GM21529 (cell line): ENCODE measurements at regions not wholly inside any gene's neighbourhood (a gene's known extent, or its start where the extent isn't known, plus 50 kb on each side); places are given as distances from the start of the nearest gene placed in this dataset.

Experiments
- ATAC-seq: cut with Tn5 transposase; IDR thresholded peaks from one replicate; pipeline ENCODE4 v1.9.1; 2021; ENCODE audit not compliant: unreplicated experiment

DNA sequence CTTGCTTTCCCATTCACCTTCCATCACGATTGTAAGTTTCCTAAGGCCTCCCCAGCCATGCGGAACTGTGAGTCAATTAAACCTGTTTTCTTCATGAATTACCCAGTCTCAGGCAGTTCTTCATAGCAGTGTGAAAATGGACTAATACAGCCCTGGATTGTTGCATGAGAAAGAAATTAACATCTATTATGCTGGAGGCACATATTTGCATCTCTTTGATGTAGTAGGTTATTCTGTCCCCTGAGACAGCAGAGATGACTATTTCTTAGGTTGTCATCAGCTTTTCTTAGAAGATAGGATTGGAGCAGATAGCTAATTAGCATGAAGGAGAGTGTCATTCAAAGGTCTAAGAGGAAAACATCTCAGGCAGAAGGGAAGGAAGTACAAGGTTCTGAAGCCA lies 166.2 kb downstream of the OMA1 start:
- no peak for ATAC-seq

DNA sequence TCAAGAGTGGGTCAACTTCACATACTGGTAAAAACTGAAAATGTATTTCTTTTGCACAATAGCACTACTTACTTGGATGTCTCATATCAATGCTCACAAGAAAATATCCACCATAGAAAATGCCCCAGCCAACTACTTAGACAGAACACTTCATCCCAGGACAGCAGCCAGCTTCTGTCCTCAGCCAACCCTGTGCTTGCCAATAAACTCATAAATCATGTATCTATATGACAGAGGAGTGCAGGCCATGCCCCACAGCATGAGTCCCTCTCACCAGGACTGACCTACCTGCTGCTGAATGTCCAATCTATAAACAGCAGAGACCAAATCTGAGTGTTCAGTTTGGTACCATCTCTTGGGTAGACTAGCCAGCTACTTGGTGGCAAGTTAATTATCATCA lies 179.3 kb downstream of the OMA1 start:
- ATAC-seq = no peak

DNA sequence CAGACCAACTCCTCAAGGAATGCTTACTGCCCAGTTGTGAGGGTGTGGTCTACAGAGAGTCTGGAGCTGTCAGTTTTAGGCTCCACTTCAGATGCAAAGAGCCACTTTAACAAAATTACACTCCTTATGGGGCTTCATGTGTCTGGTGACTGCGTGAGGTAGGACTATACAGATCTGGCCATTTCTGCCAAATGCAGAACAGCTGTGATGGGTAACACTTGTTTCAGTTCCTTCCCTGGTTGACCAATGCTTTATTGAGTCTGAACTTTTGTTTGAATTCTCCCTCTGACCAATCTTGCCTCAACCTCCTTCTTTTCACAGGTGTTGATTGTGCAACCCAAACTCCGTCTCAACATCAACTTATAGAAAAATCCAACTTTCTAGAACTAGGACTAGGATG lies 181.2 kb downstream of the OMA1 start:
- ATAC-seq = no peak

DNA sequence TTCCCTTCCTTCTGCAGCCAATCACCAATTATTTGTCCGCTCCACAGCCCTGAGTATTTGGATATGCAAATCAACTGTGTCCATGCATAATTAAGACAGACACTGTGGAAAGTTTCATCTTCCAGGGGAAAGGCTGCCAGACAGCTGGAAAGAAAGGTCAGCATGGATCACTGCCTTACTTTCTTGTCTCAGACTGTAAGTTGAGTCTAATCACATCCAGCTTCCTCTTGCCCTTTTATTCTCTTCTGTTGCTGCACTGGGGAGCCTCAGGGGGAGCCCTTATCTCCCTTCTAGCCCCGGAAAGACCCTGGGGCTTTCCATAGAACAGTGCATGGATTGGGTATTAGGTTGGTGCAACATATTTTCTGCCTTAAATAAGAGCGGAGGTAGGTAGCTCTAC lies 182.9 kb downstream of the OMA1 start:
- no peak for ATAC-seq

DNA sequence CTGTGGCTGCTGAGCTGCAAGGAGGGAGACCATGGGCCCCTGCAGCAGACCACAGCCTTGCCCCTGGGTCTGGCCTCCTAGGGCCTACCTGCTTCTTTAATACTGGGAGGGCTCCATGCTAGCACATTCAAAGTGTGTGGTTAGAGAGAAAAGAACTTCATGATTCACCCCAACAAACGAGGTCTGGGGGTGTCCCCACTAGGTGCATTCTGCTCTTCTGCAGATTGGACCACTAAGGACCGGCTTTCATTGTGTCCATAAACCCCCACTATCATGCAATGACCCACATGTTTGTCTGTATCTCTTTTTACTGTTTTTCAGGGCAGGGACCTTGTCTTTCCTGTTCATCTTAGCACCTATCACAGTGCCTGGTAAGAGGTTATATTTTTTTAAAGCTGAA lies 185.4 kb downstream of the OMA1 start:
- no peak for ATAC-seq

DNA sequence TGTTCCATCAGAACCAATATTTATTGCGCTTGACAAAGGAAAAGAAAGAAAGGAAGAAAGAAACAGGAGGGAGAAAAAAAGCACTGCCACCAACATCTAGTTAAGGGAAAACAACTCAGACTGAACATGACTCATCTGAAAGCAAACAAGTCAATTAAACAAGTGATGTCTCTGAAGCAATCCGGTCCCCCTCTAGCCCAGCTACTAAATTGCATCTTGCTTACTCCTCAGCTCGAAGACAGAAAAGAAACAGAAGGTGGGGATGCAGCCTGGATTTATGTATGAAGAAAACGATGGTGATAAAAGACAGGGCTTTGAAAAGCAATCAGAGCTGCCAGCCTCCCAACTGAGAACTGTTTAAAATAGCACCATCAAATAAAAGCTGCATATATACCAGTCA lies 188.2 kb downstream of the OMA1 start:
- ATAC-seq = no peak

DNA sequence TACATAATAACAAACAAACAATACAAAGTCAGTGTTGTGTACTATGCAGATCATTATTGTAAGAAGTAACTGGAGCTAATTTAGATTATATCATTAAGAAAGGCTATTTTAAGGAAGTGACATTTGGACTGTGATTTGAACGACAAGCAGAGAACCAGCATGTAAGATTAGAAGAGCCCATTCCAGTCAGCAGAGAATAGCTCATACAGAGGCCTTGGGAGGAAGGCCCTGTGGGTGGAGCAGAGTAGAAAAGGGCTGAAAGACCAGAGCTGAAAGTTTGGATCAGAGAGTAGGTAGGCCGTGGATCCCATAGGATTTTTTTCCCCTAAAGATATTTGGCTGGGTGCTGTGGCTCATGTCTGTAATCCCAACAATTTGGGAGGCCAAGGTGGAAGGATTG lies 190.1 kb downstream of the OMA1 start:
- no peak for ATAC-seq

DNA sequence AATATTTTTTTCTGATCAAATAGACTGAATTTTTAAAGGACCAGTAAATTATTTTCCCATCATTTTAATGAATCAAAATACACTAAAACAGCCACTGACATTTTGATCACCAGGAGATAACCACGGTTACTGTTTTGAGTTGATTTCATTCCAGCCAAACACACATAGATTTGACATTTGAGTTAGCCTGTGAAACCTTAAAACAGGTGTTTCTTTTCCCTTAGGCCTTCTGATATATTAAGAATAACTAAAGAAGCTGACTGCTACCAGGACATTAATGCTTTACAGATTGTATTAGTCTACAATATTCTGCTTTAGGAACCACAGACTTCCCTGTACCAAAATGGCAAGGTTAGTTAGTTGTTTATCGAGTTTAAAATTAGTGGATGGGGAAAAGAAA lies 193.4 kb downstream of the OMA1 start:
- ATAC-seq = no peak

DNA sequence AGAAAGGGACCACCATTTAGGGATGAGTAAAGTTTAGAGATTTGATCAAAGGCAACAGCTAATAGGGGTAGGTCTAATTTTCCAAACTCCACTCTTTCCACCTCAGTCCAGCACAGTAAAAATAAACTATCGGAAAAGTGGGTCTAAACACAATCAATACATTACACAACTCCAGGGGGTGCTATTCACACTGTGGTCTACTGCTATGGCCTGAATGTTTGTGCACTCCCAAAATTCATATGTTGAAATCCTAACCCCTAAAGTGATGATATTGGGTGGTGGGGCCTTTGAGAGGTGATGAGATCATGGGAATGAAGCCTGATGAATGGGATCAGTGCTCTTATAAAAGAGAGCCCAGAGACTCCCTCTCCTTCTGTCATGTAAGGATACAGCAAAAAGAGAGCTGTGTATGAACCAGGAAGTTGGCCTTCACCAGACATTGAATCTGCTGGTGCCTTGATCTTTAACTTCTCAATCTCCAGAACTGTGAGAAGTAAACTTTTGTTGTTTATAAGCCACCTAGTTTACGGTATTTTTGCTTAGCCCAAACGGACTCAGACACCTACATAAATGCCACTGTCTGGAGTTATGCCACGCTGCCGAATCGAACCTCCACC lies 193.9 kb downstream of the OMA1 start:
- ATAC-seq = no peak

DNA sequence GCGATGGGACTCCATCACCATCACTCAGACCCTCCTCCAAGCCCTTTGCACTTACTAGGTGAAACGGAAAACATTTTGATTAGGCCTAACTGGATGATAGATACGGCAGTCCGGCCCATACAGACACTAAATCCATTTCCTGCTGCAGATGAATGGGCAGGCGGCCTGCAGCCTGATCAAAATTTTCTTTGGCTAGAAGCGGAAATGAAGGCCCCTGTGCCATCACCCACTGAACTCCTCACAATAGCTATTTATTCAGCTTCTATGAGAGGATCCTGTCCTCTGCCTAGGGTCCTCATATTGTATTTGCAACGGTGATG lies 200.5 kb downstream of the OMA1 start:
- ATAC-seq = no peak

DNA sequence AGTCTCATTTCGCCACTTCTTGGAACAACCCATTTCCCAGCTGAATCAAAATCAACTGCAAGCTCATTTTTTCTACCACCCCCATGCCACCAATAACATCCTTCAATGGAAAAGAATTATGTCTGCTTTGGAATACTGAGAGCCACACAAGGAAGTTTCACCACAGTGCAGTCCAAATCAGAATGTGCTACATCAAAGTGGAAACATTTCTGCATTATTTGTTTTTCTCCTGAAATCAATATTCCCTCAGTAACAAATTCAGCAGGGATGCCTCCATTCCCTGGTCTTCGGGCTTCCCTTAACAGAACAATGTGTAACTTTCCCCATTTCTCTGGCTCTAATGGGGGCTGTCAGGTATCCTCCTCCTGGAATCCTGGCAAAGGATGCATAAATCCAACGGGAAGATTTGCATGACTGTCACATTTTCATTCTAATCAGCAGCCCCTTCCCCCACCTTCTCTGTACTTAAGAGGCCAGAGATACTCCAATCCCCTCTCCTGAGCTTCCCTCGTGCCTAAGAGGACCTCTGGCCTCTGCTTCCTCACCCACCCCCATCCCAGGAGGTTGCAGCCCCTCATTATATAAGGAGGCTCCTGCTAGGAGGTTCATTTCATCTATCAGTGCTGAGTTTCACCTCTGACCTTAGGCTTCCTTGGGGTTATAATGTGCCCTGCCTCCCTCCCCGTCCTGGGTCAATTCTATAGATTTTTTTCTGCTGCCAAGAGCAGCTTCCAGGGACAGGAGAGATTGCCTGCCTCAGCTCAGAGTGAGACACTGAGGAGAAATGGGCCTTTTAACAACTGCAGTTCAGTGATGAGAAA lies 201.1 kb downstream of the OMA1 start:
- no peak for ATAC-seq

DNA sequence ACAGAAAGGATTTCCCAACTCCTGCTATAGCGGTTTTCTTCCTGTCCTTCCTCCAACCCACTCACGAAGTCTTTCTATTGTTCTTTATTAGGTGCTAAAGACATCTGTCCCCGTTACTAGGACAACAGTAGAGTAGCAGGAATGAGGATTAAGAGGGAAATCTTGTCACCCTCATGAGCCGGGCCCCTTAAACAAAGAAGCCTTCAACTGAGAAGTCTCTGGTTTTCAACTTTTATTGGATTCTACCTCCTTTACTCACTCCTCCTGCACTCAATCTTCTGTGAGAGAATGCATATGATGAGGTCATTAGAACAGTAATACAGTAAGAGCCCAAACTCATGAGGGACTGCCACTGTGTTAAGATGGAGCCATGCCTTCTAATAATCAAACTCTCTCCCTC lies 206.3 kb downstream of the OMA1 start:
- ATAC-seq = no peak

DNA sequence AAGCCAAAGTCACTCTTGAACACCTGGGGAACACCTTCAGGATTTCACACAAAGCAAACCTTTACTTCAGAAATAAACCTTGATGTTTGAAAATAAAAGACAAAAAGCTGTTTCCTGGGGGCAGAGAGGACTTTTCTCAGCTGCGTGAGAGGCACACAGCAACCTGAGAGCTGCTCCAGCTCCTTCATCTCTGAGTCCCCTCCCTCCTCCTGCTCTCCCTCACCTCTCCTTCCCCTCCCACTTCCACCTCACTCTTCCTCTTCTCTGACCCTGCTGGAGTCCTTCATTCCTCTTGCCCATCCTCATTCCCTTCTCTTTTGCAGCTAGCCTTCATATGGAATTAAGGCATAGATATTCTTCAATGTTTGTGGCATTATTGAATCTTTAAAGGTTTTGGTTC lies 208.4 kb downstream of the OMA1 start:
- ATAC-seq = no peak

DNA sequence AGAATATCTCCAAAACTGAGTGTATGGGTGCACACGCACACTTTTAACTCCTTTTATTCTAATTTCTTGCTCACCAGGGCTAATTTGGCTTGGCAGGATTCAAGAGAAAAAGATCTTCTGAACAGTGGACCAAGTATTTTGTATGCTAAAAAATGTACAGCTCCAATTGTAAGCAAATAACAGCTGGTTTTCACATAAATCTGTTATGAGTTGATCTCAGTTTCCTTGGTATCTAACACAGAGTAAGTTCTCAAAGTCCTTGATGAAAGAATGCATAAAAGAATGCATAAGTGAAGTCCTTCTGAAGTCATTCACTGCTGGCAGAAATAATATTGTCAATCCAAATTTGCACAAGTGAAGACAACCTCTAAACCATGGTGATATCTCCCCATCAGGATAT lies 213.0 kb downstream of the OMA1 start:
- no peak for ATAC-seq

DNA sequence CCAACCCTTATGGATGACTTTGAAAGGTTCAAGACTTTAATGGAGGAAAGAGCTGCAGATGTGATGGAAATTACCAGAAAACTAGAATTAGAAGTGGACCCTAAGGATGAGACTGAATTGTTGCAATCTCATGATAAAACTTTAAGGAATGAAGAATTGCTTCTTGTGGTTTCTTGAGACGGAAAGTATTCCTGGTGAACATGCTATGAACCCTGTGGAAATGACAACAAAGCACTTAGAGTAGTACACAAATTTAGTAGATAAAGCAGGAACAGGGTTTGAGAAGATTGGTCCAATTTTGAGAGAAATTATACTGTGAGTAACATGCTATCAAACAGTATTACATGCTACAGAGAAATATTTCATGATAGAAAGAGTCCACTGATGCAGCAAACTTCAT lies 215.4 kb downstream of the OMA1 start:
- no peak for ATAC-seq

DNA sequence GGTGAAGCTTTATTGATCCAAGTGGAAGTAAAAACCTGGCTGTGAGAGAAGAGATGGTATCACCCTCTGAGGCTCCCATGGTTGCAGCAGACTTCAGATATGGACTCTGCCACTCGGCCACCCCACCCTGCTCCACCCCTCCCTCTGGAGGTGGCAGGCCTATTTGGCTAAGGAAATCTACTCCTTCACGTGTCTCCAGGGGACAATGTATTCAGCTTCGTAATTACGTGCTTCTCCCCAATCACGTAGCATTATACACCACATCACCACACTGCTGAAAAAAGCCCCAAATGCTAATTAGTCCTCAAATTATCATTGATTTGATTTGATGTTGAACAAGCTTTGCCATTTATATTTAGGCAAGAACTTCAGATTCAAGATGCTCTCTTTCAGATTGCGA lies 220.7 kb downstream of the OMA1 start:
- ATAC-seq = no peak

DNA sequence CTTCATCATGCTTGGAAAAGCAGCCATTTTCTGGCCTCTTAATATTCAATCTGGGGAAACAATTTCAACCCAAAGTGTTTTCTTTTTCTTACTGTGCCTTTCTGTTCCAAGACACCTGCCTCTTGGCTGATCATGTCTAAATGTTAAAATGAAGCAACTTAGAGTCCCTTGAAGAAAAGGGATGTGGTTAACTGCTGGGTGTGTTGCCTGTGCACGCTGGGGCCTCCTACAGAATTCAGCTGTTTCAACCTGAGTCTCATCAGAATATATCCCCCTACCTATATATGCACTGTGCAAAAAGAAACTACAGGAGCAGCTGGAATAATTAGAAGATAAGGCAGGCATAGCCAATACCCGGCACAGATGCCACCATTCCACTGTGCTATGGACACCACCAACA lies 222.0 kb downstream of the OMA1 start:
- ATAC-seq = no peak

DNA sequence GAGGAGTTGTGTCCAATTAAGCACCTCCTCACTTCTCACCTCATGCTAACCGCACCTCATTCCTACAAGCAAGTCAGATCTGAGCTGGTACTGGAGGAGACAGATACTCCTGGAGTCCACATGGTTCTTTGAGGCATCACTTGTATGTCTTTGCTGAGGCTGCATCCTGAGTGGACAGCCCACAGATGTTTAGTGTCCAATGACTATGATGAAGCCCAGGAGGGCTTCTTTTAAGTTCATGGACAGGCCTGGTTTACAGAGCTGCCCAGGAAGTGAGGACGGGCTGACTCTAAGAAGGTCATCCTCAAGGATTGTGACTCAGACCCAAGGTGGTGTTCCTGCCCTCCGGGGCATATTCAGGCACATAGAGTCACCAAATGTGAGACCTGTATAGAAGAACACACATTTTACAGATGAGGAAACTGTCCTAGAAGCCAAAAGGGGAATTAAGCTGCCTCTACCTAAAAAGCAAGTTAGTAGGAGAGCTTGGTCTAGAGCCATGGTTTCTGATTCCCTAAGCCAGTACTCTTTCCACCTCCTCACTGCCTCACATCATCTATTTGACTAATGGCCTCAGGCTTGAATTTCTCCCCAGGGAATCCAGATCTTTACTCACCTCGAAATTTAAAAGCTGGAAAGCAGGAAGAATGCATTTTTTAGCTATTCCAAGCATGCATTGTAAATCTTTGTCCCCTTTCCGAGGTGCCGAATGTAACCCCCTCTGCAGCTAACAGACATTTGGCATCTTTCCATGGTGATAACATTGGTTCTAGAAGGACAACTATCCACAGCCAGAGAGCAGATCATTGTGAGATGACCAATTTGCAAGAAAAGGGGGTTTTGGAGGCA lies 228.1 kb downstream of the OMA1 start:
- ATAC-seq = no peak

DNA sequence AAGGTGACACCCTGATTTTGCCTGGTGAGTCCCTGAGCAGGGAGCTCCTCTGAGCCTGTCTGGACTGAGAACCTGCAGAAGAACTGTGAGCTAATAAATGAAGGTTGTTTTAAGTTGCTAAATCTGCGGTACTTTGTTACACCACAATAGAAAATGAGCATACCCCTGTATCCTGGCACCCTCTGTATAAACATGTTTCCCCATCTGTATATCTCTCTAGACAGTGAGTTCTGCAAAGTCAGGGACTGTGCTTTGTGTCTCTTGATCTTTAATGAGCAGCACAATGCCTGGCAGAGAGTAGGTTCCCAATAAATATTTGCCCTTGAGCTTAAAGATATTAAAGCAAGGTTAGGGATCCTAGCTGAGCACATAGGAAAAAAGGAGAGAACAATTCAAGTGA lies 228.8 kb downstream of the OMA1 start:
- ATAC-seq = no peak

DNA sequence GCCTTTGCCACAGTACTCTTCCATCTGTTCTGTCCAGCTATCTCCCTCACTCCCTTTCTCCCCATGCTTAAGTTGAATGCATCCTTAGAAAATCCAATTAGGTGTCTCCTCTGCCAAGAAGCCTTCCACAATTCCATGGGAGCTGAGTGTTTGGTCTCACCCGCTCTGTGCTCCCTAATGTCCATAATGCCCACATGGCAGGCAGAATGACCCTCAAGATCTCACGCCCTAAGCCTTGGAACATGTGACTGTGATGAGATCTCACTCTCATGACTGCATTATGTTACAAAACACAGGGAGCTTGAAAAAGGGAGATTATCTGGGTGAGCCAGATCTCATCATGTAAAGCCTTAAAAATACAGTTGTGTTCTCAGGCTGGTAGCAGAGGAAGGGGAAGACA lies 229.4 kb downstream of the OMA1 start:
- no peak for ATAC-seq

DNA sequence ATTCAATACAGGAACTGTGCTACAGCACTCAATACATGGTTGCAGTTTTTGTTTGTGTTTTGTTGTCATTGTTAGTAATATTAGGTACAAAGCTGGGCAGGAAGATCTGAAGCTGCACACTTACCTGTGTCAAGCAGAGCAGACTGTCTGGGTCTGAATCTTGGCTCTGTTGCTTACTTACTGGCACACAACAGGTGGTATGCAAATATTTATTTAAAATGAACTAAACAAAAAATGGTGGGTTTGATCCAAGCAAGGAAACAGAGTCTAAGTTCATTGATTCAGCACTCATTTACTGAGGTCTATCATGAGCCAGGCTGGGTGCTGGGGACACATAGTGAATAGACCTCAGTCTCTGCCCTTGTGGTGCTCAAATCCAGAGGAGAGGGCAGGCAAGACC lies 230.4 kb downstream of the OMA1 start:
- ATAC-seq = no peak

DNA sequence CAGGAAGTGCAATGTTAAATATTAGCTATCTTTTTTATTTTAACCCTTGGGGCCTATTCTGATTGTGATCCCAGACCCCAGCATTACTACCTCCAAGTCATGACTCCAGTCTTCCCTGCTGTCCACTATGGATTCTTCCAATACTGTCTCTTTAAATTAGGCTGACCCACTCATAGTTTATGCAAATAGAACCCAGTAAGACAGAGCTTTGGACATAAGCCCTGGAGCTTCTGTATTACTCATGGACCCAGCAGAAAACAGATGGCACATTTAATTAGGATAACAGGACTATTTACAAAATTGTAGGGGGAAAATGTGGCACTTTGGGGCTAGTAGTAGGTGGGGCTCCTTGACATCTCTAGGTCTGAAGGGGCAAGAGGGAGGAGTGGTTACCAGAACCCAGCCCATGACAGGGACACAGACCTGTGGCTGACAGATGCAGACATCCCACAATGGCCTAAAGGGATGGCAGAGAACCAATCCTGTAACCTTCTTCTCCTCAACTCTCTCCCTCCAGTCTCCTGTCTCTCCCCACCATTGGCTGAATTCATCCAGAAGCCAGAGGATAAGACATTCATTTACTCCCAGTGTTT lies 233.5 kb downstream of the OMA1 start:
- ATAC-seq = no peak
